ENCODE measurements at regions not wholly inside any gene's neighbourhood (a gene's known extent, or its start where the extent isn't known, plus 50 kb on each side); places are given as distances from the start of the nearest gene placed in this dataset.
"Not testable (repeated sequence)": the region's sequence is repeated elsewhere in the genome, so short reads cannot be mapped to it uniquely, and the experiment has no call there.

- DNase-seq: peak; percentile 12
- no peaks in the 10 kb centered on the region for H3K27me3 ChIP-seq (replicated peaks)
- in situ Hi-C loops (cut with HindIII; ENCODE audit: low pct_ligation_motif_present, low sequenced_read_pairs): no loop called here
These were observed 72.9 kb downstream of the ZNF783 start for GRCh38 chr7:149334930-149335329.

GRCh38 chr7:149348758-149349369 lies 86.9 kb downstream of the ZNF783 start:
- no peaks in the 10 kb centered on the region for H3K27me3 ChIP-seq (replicated peaks)
- H3K27ac ChIP-seq: no peak overlapping the region
- in situ Hi-C loops (cut with HindIII; ENCODE audit: low pct_ligation_motif_present, low sequenced_read_pairs): no loop called here
- no peak for DNase-seq
- TF ChIP-seq CTCF (IDR thresholded peaks at IDR 0.05; ENCODE audit: low read depth, low read length, missing control alignments): no peak
- H3K36me3 ChIP-seq (replicated peaks): no peaks in the 10 kb centered on the region
- H3K4me3 ChIP-seq (ENCODE audit: low read depth, low read length): no peak overlapping the region

More at GRCh38 chr7:149334930-149335329, 72.9 kb downstream of the ZNF783 start:
- TF ChIP-seq CTCF (IDR thresholded peaks at IDR 0.05; ENCODE audit: low read depth, low read length, missing control alignments): no peak
- Histone ChIP-seq H3K27ac (no peak overlapping the region), H3K4me3 (ENCODE audit: low read depth, low read length) (no peak overlapping the region), H3K36me3 (replicated peaks) (no peaks in the 10 kb centered on the region)

GRCh38 chr7:149353739-149354504 lies 91.9 kb downstream of the ZNF783 start:
- H3K27me3 ChIP-seq (replicated peaks): no peaks in the 10 kb centered on the region
- in situ Hi-C loops (cut with HindIII; ENCODE audit: low pct_ligation_motif_present, low sequenced_read_pairs): no loop called here
- no peak for DNase-seq
- H3K36me3 ChIP-seq (replicated peaks): no peaks in the 10 kb centered on the region
- H3K4me3 ChIP-seq (ENCODE audit: low read depth, low read length): no peak overlapping the region
- H3K27ac ChIP-seq: no peak overlapping the region
- TF ChIP-seq CTCF (IDR thresholded peaks at IDR 0.05; ENCODE audit: low read depth, low read length, missing control alignments): no peak

GRCh38 chr7:149355035-149355389 lies 93.0 kb downstream of the ZNF783 start:
- H3K27me3 ChIP-seq (replicated peaks); H3K4me3 ChIP-seq (ENCODE audit: low read depth, low read length); in situ Hi-C loops (cut with HindIII; ENCODE audit: low pct_ligation_motif_present, low sequenced_read_pairs); DNase-seq; H3K27ac ChIP-seq; H3K36me3 ChIP-seq (replicated peaks): not testable (repeated sequence)

GRCh38 chr7:149355390-149356048 lies 93.5 kb downstream of the ZNF783 start:
- no peaks in the 10 kb centered on the region for H3K27me3 ChIP-seq (replicated peaks)
- H3K36me3 ChIP-seq (replicated peaks): no peaks in the 10 kb centered on the region
- TF ChIP-seq CTCF (IDR thresholded peaks at IDR 0.05; ENCODE audit: low read depth, low read length, missing control alignments): no peak
- no peak overlapping the region for H3K4me3 ChIP-seq (ENCODE audit: low read depth, low read length)
- in situ Hi-C loops (cut with HindIII; ENCODE audit: low pct_ligation_motif_present, low sequenced_read_pairs): no loop called here
- no peak overlapping the region for H3K27ac ChIP-seq
- peak; percentile 9 for DNase-seq

GRCh38 chr7:149362696-149363095 lies 98.2 kb downstream of the ZNF777 start:
- no peak for DNase-seq
- Histone ChIP-seq H3K36me3 (replicated peaks) (no peaks in the 10 kb centered on the region), H3K27me3 (replicated peaks) (no peaks in the 10 kb centered on the region), H3K27ac (no peak overlapping the region), H3K4me3 (ENCODE audit: low read depth, low read length) (no peak overlapping the region)
- in situ Hi-C loops (cut with HindIII; ENCODE audit: low pct_ligation_motif_present, low sequenced_read_pairs): no loop called here
- TF ChIP-seq CTCF (IDR thresholded peaks at IDR 0.05; ENCODE audit: low read depth, low read length, missing control alignments): no peak

Measured in brain microvascular endothelial cell (primary cell).